Right hindlimb (tissue), 1 donor: ENCODE measurements at regions not wholly inside any gene's neighbourhood (a gene's known extent, or its start where the extent isn't known, plus 50 kb on each side); places are given as distances from the start of the nearest gene placed in this dataset.

Experiments
- DNase-seq: peaks from one replicate; pipeline ENCODE4 v3.0.0-alpha.2; 2018

DNA sequence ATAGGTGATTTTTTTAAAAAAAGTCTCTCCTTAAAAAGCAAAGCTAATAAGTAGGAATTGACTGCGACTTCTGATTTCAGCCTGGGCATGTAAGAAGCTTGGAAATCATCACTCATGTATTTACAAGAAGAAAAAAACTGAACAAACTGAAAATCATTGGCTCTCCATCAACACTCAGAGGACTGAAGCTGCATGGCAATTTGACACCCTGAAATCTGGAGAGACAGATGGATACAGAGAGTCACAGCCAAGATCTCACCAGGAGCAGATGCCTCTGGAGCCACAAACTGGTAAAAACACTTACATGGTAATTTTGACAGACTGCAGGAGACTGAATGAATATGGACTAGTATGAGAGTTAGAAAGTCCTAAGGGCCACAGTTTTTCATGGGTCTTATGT, 191.2 kb upstream of the TCF21 start:
- peak; percentile 36 for DNase-seq

GRCh38 chr6:133698272-133698671, 190.6 kb upstream of the TCF21 start:
- DNase-seq = no peak

GRCh38 chr6:133699741-133700385, 189.1 kb upstream of the TCF21 start:
- no peak for DNase-seq

DNA sequence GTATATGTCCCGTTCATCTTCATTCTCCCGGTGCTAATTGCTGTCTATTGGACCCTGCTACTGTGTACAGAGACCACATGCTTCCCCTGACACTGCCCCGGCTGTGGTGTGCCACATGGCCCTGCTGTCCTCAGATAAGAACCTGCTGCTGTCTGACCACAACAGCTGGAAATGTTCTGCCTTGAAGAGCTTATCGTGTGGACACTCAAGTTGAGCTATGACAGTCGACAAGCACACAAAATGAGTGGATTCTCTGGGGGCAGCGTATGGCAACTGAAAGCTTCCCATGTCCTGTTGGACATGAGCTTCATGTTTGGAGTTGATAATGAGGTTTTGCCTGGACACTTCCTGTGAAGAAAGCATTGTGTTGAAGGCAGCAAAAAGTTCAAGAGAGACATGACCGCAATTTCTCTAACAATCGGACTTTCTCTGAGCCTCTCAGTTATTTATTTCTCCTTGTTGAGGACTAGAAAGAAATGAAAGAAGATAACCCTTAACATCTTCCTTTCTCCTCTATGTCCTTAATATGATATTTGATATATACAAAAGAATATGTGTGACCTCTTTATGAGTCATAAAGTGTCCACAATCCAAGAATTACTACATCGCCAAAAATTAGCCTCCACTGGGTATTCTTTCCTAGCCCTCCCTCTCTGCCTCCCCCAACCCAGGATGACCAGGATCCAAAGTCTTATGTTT, 187.1 kb upstream of the TCF21 start:
- peak; percentile 45 for DNase-seq

GRCh38 chr6:133704371-133704770, 184.5 kb upstream of the TCF21 start:
- DNase-seq = no peak

GRCh38 chr6:133705066-133705465, 183.8 kb upstream of the TCF21 start:
- DNase-seq = no peak

GRCh38 chr6:133705731-133706130, 183.2 kb upstream of the TCF21 start:
- DNase-seq = no peak

DNA sequence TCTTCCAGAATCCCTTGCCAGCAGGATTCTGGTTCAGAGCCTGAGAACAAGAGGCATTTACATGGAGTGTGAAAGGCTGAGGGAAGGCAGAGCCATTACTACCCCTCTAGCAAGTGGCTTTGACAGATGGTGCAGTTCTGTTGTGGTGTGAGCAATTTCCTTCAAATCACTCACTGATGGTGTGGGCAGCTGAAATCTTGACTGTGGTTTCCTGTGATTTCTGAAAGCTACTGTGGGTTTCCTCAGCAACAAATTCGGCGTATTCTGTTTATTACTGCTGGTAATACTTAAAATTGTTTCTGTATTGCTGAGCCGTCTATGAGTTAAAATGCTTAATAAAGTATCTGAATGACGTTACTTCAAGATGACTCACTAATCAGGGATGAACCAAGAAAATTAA, 181.5 kb upstream of the TCF21 start:
- DNase-seq = peak; percentile 31

DNA sequence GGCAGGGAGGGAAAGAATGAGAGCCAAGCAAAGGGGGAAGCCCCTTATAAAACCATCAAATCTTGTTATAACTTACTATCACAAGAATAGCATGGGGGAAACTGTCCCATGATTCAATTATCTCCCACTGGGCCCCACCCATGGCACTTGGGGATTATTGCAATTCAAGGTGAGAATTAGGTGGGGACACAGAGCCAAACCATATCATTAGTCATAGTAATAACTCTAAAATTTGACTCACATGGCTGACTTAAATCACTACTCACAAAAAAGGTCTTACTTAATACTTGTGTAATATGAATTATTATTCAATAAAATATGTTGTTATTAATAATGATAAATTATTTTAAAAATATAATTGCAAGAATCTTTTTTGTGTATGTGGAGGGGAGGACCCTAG, 178.1 kb upstream of the TCF21 start:
- DNase-seq = no peak

DNA sequence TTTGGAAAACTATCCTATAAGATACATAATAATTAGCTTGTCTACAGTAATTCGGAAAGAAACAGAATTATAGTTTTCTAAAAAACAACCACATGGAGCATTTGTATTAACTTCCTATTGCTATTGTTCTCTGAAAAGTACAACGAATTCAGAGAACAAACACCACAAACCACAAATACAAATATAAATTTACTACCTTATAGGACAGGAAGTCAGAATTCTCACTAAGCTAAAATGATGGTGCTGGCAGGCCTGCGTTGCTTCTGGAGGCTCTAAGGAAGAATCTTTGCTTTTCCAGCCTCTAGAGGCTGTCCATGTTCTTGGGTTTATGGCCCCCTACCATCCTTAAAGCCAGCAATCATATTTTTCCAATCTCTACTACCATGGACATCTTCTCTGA, 173.6 kb upstream of the TCF21 start:
- DNase-seq = no peak

- DNase-seq = no peak
Observed at GRCh38 chr6:133724726-133725125, 164.2 kb upstream of the TCF21 start.

DNA sequence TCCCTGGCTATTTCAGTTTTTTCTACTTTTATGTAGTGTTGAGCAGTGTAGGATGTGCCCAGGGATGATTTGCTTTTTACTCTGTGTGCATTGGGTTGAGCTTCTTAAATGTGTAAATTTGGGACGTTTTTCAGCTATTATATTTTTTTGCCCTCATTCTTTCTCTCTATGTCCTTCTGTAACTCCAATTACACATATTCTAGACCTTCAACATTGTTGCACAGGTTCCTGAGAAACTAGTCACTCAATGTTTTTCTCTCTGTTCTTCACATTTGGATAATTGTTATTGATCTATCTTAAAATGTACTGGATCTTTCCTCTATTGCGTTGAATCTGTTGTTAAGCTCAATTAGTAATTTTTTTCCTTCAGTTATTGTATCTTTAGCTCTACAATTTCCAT, 162.7 kb upstream of the TCF21 start:
- no peak for DNase-seq

DNA sequence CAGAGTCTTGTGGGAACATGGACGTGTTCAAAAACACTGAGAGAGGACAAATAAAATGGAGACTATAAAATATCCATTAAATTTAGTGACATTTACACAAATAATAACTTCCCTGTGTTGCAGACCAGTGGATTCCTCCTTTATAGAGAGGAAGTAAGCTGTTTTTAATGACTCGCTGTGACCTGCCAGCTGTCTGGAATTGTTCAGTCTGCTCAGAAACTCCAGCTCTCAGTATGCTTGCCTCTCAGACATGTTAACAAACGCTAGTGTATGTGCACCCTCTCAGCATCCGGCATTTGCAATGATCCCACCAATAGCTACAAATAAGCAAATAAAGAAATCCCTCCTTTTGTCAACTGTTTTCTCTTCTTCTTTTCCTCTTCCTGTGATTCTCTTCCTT, 158.0 kb upstream of the TCF21 start:
- no peak for DNase-seq

DNA sequence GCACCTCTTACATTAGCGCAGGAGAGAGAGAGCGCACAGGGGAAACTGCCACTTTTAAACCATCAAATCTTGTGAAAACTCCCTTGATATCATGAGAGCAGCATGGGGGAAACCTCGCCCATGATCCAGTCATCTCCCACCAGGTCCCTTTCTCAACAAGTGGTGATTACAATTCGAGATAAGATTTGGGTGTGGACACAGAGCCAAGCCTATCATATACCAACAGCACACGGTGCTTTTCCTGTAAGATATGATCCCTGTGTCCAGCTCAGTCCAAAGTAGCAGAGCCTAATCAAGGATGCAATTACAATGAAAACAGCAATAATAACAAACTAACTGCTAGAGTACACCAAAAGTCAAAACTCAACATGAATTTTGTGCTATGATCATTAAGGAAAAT, 148.7 kb upstream of the TCF21 start:
- DNase-seq = no peak

DNA sequence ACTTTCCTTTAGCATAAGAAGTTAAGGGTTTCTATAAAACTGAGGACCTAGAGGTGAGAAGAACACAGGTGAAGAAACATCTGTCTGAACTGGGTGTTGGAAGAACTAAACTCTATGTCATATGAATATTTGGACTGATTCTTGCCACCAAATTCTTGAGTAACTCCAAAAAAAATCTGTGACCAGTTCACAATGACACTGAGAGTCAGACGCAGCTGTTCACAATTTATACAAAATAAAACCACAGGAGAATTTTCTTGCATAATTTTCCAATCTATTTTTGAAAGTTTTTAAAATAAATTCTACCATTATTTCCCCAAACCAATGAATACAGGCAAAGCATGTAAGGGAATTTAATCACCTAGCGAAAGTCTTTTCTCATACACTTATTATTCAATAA, 148.1 kb upstream of the TCF21 start:
- DNase-seq = no peak

GRCh38 chr6:133741375-133741861, 147.5 kb upstream of the TCF21 start:
- DNase-seq = no peak

DNA sequence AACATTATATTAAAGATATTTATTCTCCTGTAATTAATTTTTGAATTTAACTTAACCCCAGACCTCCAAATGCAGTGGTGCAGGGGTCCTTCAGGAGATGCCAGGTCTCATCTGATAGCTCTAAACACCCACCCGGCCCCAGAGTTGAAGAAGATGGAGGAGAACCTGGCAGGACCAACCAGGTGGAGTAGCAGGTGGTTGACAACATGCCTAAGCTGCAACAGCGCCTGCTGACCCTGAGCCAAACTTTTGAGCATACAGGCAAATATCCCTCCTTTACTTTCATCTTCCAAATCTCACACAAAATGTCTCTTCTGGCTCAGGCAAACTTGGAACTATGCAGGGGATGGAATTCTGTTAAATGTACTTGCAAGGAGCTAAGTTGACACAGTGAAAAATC, 145.3 kb upstream of the TCF21 start:
- DNase-seq = no peak

DNA sequence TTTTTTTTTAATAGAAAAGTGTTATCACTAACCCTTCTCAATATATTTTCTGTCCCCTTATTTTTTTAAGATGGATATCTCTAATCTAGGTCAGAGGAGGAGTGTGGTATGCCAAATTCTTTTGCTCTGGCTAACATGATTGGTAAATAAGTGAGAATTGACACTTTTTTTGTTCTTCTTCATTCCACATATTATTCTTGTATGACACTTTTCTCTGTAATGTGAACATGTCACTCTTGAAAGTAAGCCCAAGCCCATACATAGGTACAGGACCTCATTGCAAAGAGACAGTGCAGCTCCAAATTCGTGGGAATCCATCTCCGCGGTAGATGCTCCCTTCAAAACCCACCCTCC, 142.5 kb upstream of the TCF21 start:
- no peak for DNase-seq

DNA sequence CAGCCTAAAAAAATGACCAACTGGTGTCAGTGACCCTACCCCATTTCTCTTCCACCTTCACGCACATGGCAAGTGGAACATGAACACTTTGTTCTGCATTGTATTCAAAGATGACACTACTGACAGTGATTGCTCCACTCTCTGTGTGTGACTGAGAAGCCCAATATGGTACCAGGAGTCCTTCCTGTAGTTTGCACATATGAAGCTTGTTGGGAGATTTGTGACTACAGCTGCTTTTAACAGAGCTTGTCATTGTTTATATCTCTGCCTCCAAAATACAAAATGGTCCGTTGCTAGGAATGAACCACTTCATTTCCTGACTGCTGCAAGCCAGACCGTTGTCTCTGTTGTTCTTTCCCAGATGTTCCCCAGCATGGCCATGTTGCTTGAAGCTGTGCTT, 140.3 kb upstream of the TCF21 start:
- no peak for DNase-seq

- DNase-seq = no peak
Observed at GRCh38 chr6:133749427-133749826, 139.5 kb upstream of the TCF21 start.

- no peak for DNase-seq
Observed at GRCh38 chr6:133752129-133752528, 136.8 kb upstream of the TCF21 start.

GRCh38 chr6:133753756-133754155, 135.2 kb upstream of the TCF21 start:
- no peak for DNase-seq

- no peak for DNase-seq
Observed at GRCh38 chr6:133754298-133754697, 134.6 kb upstream of the TCF21 start.

DNA sequence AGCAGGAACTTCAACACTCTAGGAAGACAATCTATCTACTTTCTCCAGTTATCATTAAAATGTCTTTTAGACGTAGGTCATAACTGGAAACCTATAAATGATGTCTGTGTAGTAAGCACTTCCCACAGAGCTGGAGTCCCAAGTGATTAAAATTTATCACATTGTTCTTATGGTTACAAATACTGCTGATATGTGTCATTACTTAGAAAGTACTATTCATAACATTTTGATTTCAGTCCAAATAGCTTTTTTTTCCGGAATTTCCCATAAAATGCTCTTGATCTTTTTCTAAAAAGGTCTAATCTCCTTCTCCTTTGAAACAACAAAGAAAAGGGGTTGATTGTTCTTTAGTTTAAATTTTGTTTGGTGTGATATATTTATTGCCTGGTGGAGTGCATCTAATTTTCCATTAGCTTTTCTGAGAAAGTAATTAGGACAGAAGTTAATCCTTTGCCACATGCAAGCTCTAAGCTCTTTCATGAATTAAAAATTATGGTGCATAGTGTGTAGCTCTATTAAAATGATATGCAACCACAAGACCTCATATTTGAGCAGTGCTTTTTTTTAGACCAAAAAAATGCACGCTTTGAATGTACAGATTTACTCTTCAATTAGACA, 132.7 kb upstream of the TCF21 start:
- no peak for DNase-seq

- no peak for DNase-seq
Observed at GRCh38 chr6:133757335-133757734, 131.6 kb upstream of the TCF21 start.
